ENCODE measurements at regions not wholly inside any gene's neighbourhood (a gene's known extent, or its start where the extent isn't known, plus 50 kb on each side); places are given as distances from the start of the nearest gene placed in this dataset.

DNA sequence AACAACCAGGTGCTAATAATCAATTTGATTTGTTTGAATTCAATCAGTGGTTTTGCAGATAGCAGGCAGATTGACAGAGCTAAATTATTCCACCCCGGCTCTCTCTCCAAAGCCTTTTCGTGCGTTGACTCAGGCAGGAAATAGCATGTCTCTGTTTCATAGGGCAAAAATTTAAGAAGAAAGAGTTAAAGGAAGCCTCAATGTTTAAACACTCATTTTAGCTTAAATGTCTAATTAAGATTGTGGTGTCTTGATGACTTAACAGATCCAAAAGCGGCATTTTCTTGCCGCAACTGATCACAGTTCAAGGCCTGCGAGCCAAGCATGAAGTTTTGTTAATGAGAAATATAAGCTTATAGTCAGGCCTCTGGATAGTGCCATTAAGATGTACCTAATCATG is 1051.1 kb upstream of the AUTS2 start:
- TF ChIP-seq POLR2AphosphoS5 (IDR thresholded peaks at IDR 0.05; ENCODE audit: borderline replicate concordance, low read depth, low read length): no peak
- no peak for TF ChIP-seq FOXP2 (optimal IDR thresholded peaks at IDR 0.05; ENCODE audit: control extremely low read depth, extremely low read length, insufficient read depth)
